ENCODE measurements at regions not wholly inside any gene's neighbourhood (a gene's known extent, or its start where the extent isn't known, plus 50 kb on each side); places are given as distances from the start of the nearest gene placed in this dataset.

DNA sequence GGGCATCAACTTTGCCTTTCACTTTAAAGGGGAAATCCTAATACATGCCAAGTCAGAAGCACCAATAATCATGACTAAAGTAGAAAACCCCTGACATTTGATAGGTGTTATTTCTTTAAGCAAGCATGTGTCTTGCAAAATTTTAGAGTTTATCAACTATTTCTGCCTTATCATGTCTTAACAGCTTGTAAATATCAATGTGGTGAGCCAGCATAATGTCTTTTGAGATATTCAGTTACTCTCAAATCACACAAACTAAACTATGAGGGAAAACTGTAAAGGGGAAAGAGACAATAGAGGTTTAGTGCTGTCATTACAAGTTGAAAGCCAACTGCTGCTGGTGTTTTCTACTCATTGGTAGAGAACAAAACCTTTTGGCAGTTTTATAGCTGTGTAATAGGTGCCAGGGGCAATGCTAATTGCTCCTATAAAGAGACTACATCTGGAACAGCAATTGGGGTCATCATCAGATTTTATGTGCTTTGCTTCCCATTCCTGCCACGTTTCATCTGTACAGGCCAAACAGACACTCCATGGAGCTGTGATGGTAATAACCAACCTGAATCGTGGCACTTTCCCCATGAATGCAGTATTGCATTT lies 1027.4 kb downstream of the FSCB start:
- Histone ChIP-seq H3K4me1 (ENCODE audit: control insufficient read depth, insufficient read depth, low read length) (no peaks in the 10 kb centered on the region), H3K9me3 (ENCODE audit: control insufficient read depth, insufficient read depth, low read depth, low read length) (no peaks in the 10 kb centered on the region), H3K4me3 (ENCODE audit: low read depth, low read length) (no peak overlapping the region), H3K27ac (ENCODE audit: extremely low read depth, low read depth, low read length) (no peak overlapping the region), H3K36me3 (ENCODE audit: control insufficient read depth in 2 of 2, insufficient read depth in 1 of 2, low read length in 2 of 2) (no peaks in the 10 kb centered on the region)
- ChIA-PET POLR2A (no interaction called here), CTCF (no interaction called here)
- TF ChIP-seq ZNF555 (tag by site-specific recombination; conservative IDR thresholded peaks at IDR 0.05) (no peak), ZNF621 (tag by site-specific recombination; IDR thresholded peaks at IDR 0.05) (no peak), ZNF558 (tag by site-specific recombination; IDR thresholded peaks at IDR 0.05) (no peak), TRIM28 (IDR thresholded peaks at IDR 0.05; ENCODE audit: borderline replicate concordance, low read length) (no peak)

DNA sequence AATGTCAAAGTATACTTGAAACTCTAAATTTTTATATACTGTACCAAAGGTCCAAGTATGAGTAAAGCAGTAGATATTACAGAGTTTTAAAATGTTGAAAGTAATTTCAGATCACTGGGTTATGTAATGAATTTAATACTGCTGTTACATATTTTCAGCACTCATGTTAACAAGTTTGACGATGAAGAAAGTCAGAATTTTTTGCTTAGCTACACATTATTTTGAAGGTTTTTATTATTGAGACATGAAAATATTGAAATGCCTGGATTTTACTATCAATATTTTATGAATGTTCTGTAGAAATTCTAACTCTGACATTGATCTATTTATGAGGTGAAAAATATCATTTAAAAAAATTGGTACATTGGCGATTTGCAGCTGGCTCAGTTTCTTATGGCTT lies 1030.3 kb downstream of the FSCB start:
- ChIA-PET CTCF (no interaction called here), POLR2A (no interaction called here)
- TF ChIP-seq ZNF324 (tag by site-specific recombination; IDR thresholded peaks at IDR 0.05) (no peak), ZNF335 (tag by site-specific recombination; conservative IDR thresholded peaks at IDR 0.05) (no peak), ZNF214 (tag by site-specific recombination; IDR thresholded peaks at IDR 0.05; ENCODE audit: borderline replicate concordance) (no peak), ZNF133 (tag by site-specific recombination; IDR thresholded peaks at IDR 0.05) (no peak), ZNF596 (tag by site-specific recombination; IDR thresholded peaks at IDR 0.05) (no peak), ZSCAN16 (tag by site-specific recombination; IDR thresholded peaks at IDR 0.05) (no peak), ZNF140 (tag by site-specific recombination; IDR thresholded peaks at IDR 0.05) (no peak), WT1 (tag by site-specific recombination; IDR thresholded peaks at IDR 0.05) (no peak), ZNF341 (tag by site-specific recombination; IDR thresholded peaks at IDR 0.05; ENCODE audit: low read depth) (no peak), ZIC2 (tag by site-specific recombination; IDR thresholded peaks at IDR 0.05) (no peak), KLF8 (tag by site-specific recombination; IDR thresholded peaks at IDR 0.05) (no peak), ZNF585B (tag by site-specific recombination; IDR thresholded peaks at IDR 0.05) (no peak)
- TF ChIP-seq, protein P1, sequence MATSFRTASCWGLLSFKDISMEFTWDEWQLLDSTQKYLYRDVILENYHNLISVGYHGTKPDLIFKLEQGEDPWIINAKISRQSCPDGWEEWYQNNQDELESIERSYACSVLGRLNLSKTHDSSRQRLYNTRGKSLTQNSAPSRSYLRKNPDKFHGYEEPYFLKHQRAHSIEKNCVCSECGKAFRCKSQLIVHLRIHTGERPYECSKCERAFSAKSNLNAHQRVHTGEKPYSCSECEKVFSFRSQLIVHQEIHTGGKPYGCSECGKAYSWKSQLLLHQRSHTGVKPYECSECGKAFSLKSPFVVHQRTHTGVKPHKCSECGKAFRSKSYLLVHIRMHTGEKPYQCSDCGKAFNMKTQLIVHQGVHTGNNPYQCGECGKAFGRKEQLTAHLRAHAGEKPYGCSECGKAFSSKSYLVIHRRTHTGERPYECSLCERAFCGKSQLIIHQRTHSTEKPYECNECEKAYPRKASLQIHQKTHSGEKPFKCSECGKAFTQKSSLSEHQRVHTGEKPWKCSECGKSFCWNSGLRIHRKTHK (tag by site-specific recombination; IDR thresholded peaks at IDR 0.05): no peak
- TF ChIP-seq, protein P2, sequence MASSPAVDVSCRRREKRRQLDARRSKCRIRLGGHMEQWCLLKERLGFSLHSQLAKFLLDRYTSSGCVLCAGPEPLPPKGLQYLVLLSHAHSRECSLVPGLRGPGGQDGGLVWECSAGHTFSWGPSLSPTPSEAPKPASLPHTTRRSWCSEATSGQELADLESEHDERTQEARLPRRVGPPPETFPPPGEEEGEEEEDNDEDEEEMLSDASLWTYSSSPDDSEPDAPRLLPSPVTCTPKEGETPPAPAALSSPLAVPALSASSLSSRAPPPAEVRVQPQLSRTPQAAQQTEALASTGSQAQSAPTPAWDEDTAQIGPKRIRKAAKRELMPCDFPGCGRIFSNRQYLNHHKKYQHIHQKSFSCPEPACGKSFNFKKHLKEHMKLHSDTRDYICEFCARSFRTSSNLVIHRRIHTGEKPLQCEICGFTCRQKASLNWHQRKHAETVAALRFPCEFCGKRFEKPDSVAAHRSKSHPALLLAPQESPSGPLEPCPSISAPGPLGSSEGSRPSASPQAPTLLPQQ (tag by site-specific recombination; IDR thresholded peaks at IDR 0.05): no peak
- TF ChIP-seq, protein P3, sequence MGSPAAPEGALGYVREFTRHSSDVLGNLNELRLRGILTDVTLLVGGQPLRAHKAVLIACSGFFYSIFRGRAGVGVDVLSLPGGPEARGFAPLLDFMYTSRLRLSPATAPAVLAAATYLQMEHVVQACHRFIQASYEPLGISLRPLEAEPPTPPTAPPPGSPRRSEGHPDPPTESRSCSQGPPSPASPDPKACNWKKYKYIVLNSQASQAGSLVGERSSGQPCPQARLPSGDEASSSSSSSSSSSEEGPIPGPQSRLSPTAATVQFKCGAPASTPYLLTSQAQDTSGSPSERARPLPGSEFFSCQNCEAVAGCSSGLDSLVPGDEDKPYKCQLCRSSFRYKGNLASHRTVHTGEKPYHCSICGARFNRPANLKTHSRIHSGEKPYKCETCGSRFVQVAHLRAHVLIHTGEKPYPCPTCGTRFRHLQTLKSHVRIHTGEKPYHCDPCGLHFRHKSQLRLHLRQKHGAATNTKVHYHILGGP (tag by site-specific recombination; IDR thresholded peaks at IDR 0.05): no peak
- TF ChIP-seq, protein P4, sequence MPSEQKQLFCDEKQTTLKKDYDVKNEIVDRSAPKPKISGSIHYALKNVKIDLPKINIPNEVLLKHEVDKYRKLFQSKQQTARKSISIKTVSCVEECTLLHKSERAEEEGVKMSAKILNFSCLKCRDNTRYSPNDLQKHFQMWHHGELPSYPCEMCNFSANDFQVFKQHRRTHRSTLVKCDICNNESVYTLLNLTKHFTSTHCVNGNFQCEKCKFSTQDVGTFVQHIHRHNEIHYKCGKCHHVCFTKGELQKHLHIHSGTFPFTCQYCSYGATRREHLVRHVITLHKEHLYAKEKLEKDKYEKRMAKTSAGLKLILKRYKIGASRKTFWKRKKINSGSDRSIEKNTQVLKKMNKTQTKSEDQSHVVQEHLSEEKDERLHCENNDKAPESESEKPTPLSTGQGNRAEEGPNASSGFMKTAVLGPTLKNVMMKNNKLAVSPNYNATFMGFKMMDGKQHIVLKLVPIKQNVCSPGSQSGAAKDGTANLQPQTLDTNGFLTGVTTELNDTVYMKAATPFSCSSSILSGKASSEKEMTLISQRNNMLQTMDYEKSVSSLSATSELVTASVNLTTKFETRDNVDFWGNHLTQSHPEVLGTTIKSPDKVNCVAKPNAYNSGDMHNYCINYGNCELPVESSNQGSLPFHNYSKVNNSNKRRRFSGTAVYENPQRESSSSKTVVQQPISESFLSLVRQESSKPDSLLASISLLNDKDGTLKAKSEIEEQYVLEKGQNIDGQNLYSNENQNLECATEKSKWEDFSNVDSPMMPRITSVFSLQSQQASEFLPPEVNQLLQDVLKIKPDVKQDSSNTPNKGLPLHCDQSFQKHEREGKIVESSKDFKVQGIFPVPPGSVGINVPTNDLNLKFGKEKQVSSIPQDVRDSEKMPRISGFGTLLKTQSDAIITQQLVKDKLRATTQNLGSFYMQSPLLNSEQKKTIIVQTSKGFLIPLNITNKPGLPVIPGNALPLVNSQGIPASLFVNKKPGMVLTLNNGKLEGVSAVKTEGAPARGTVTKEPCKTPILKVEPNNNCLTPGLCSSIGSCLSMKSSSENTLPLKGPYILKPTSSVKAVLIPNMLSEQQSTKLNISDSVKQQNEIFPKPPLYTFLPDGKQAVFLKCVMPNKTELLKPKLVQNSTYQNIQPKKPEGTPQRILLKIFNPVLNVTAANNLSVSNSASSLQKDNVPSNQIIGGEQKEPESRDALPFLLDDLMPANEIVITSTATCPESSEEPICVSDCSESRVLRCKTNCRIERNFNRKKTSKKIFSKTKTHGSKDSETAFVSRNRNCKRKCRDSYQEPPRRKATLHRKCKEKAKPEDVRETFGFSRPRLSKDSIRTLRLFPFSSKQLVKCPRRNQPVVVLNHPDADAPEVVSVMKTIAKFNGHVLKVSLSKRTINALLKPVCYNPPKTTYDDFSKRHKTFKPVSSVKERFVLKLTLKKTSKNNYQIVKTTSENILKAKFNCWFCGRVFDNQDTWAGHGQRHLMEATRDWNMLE (tag by site-specific recombination; conservative IDR thresholded peaks at IDR 0.05; ENCODE audit: low read depth): no peak
- TF ChIP-seq, protein P5, sequence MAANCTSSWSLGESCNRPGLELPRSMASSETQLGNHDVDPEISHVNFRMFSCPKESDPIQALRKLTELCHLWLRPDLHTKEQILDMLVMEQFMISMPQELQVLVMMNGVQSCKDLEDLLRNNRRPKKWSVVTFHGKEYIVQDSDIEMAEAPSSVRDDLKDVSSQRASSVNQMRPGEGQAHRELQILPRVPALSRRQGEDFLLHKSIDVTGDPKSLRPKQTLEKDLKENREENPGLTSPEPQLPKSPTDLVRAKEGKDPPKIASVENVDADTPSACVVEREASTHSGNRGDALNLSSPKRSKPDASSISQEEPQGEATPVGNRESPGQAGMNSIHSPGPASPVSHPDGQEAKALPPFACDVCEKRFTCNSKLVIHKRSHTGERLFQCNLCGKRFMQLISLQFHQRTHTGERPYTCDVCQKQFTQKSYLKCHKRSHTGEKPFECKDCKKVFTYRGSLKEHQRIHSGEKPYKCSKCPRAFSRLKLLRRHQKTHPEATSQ (tag by site-specific recombination; IDR thresholded peaks at IDR 0.05): no peak
- H3K4me3 ChIP-seq (ENCODE audit: low read depth, low read length): no peak overlapping the region
- H3K36me3 ChIP-seq (ENCODE audit: control insufficient read depth in 2 of 2, insufficient read depth in 1 of 2, low read length in 2 of 2): no peaks in the 10 kb centered on the region
- no peaks in the 10 kb centered on the region for H3K9me3 ChIP-seq (ENCODE audit: control insufficient read depth, insufficient read depth, low read depth, low read length)
- no peaks in the 10 kb centered on the region for H3K4me1 ChIP-seq (ENCODE audit: control insufficient read depth, insufficient read depth, low read length)
- H3K27ac ChIP-seq (ENCODE audit: extremely low read depth, low read depth, low read length): no peak overlapping the region

All from HEK293 (cell line).